CD14-positive monocyte (primary cell): ENCODE measurements at regions not wholly inside any gene's neighbourhood (a gene's known extent, or its start where the extent isn't known, plus 50 kb on each side); places are given as distances from the start of the nearest gene placed in this dataset.

ENCODE experiments used
- DNase-seq, 3 donors: peaks; one replicate each; pipeline ENCODE4 v3.0.0-alpha.2; 2011 to 2022
- H2AFZ ChIP-seq: 2 replicates; pipeline ENCODE4 v1.6.0; 2012; ENCODE audit warnings: mild to moderate bottlenecking, low read depth, low read length, inconsistent platforms; ENCODE audit not compliant: insufficient read depth, poor library complexity, severe bottlenecking
- H3K27ac ChIP-seq, 2 donors: 1 replicate in 1 of 2; 2 replicates in 1 of 2; pipeline ENCODE4 v1.5.1; 2012 to 2013; ENCODE audit warnings: low read length in 2 of 2, control low read depth in 1 of 2, inconsistent platforms in 1 of 2, low read depth in 1 of 2, mild to moderate bottlenecking in 1 of 2
- H3K27me3 ChIP-seq, 2 donors: one replicate each; pipeline versions ENCODE4 v1.6.0 to v1.6.1; 2011 to 2013; ENCODE audit warnings: low read length in 2 of 2; ENCODE audit not compliant: control insufficient read depth in 2 of 2, insufficient read depth in 2 of 2
- H3K36me3 ChIP-seq, 2 donors: replicated peaks in 1 of 2; 1 replicate in 1 of 2; 2 replicates in 1 of 2; pipeline versions ENCODE4 v1.5.1 to v1.6.1; 2012 to 2013; ENCODE audit warnings: low read length in 2 of 2, control low read depth in 1 of 2, inconsistent platforms in 1 of 2, mild to moderate bottlenecking in 1 of 2; ENCODE audit not compliant: insufficient read depth in 2 of 2, control insufficient read depth in 1 of 2
- H3K4me1 ChIP-seq, 2 donors: 1 replicate in 1 of 2; 2 replicates in 1 of 2; pipeline versions ENCODE4 v1.5.1 to v1.6.1; 2012 to 2013; ENCODE audit warnings: low read length in 2 of 2, control low read depth in 1 of 2, inconsistent platforms in 1 of 2, mild to moderate bottlenecking in 1 of 2, moderate library complexity in 1 of 2; ENCODE audit not compliant: insufficient read depth in 2 of 2, control insufficient read depth in 1 of 2
- H3K4me2 ChIP-seq: replicated peaks from 2 replicates; pipeline ENCODE3; 2012; ENCODE audit warnings: low read length, moderate library complexity, mild to moderate bottlenecking; ENCODE audit not compliant: poor library complexity, severe bottlenecking; ENCODE audit errors: extremely low read depth
- H3K4me3 ChIP-seq, 3 experiments: fragments of 200-600 bp in 1 of 3; sonication (generic) in 1 of 3; replicated peaks in 1 of 3; 1 replicate in 2 of 3; 2 replicates in 1 of 3; pipeline ENCODE4 v1.5.1; 2011 to 2013; ENCODE audit warnings: low read length in 3 of 3, mild to moderate bottlenecking in 3 of 3, control low read depth in 2 of 3, low read depth in 2 of 3, inconsistent platforms in 1 of 3, moderate library complexity in 1 of 3
- H3K79me2 ChIP-seq: 2 replicates; pipeline ENCODE4 v1.6.0; 2012; ENCODE audit warnings: mild to moderate bottlenecking, control low read depth, inconsistent platforms, low read length, moderate library complexity; ENCODE audit not compliant: insufficient read depth
- H3K9ac ChIP-seq: 2 replicates; pipeline ENCODE4 v1.6.0; 2017; ENCODE audit warnings: low read length, mild to moderate bottlenecking; ENCODE audit not compliant: insufficient read depth, poor library complexity, severe bottlenecking
- H3K9me3 ChIP-seq, 2 donors: replicated peaks in 1 of 2; 1 replicate in 1 of 2; 2 replicates in 1 of 2; pipeline versions ENCODE4 v1.5.1 to v1.6.1; 2012 to 2013; ENCODE audit warnings: low read length in 2 of 2, control low read depth in 1 of 2; ENCODE audit not compliant: control insufficient read depth in 1 of 2, insufficient read depth in 1 of 2
- H4K20me1 ChIP-seq: 2 replicates; pipeline ENCODE4 v1.6.0; 2012; ENCODE audit warnings: mild to moderate bottlenecking, low read length, control low read depth, moderate library complexity; ENCODE audit not compliant: insufficient read depth
- H3K27ac Mint-ChIP-seq, 7 donors: one replicate each; pipeline ENCODE4 v1.8.0; 2020; ENCODE audit warnings: mild to moderate bottlenecking in 7 of 7, mixed read lengths in 7 of 7, moderate library complexity in 6 of 7, inconsistent platforms in 2 of 7
- H3K27me3 Mint-ChIP-seq, 3 donors: one replicate each; pipeline ENCODE4 v1.8.0; 2021 to 2022; ENCODE audit warnings: low read depth in 3 of 3, mild to moderate bottlenecking in 3 of 3, mixed read lengths in 3 of 3, moderate library complexity in 3 of 3, inconsistent platforms in 1 of 3
- H3K36me3 Mint-ChIP-seq, 2 donors: one replicate each; pipeline ENCODE4 v1.8.0; 2020; ENCODE audit warnings: mixed read lengths in 2 of 2, inconsistent platforms in 1 of 2, mild to moderate bottlenecking in 1 of 2
- H3K4me1 Mint-ChIP-seq: one replicate; pipeline ENCODE4 v1.8.0; 2020; ENCODE audit warnings: mild to moderate bottlenecking, mixed read lengths
- H3K4me3 Mint-ChIP-seq, 2 donors: one replicate each; pipeline ENCODE4 v1.8.0; 2020; ENCODE audit warnings: mild to moderate bottlenecking in 2 of 2, mixed read lengths in 2 of 2, moderate library complexity in 1 of 2
- H3K9me3 Mint-ChIP-seq, 7 donors: one replicate each; pipeline ENCODE4 v1.8.0; 2020 to 2022; ENCODE audit warnings: mixed read lengths in 7 of 7, mild to moderate bottlenecking in 6 of 7, moderate library complexity in 6 of 7, inconsistent platforms in 2 of 7
- CTCF ChIP-seq: fragments of 200-600 bp; IDR thresholded peaks from one replicate; pipeline ENCODE4 v1.8.0; 2022; ENCODE audit warnings: antibody characterized with exemption, mild to moderate bottlenecking
- WGBS: methylation state at CpG from one replicate; pipeline ENCODE4 v1.1.5; 2013; ENCODE audit warnings: missing lambda C conversion rate; ENCODE audit not compliant: insufficient coverage; 5-methylcytosine and 5-hydroxymethylcytosine counted together
- intact Hi-C, 2 donors: fragments of 100-400 bp; cut with micrococcal nuclease; formaldehyde crosslinking; loops; one replicate each; pipeline versions ENCODE4 v1.15.0 to v1.15.1; 2023

GRCh38 chr4:10740891-10741620 is 56.5 kb upstream of the CLNK start:
- Histone ChIP-seq H3K9me3 (no peaks in the 10 kb centered on the region), H4K20me1 (no peaks in the 10 kb centered on the region), H3K9ac (no peak overlapping the region), H3K79me2 (no peaks in the 10 kb centered on the region), H3K27me3 (no peaks in the 10 kb centered on the region), H3K36me3 (no peaks in the 10 kb centered on the region), H3K4me2 (no peak overlapping the region), H3K27ac (no peak overlapping the region), H3K4me3 (no peak overlapping the region), H2AFZ (no peak overlapping the region), H3K4me1 (no peaks in the 10 kb centered on the region)
- TF ChIP-seq CTCF = no peak
- H3K4me3 Mint-ChIP-seq = no peak overlapping the region
- H3K4me1 Mint-ChIP-seq = no peaks in the 10 kb centered on the region
- H3K36me3 Mint-ChIP-seq = no peaks in the 10 kb centered on the region
- H3K27ac Mint-ChIP-seq = no peak overlapping the region
- intact Hi-C loops = no loop called here
- no peak for DNase-seq
- peaks cover 0 to 2% (median 2%) of the 10 kb centered on the region in 3 donors for H3K27me3 Mint-ChIP-seq
- WGBS = no CpG with 5 or more reads among the region's 4 CpGs
- peaks cover 0 to 2% (median 0%) of the 10 kb centered on the region in 7 donors for H3K9me3 Mint-ChIP-seq

- no peak overlapping the region for H2AFZ ChIP-seq
- peaks cover 0 to 4% (median 0%) of the 10 kb centered on the region in 7 donors for H3K9me3 Mint-ChIP-seq
- H4K20me1 ChIP-seq = no peaks in the 10 kb centered on the region
- H3K9ac ChIP-seq = no peak overlapping the region
- no peaks in the 10 kb centered on the region for H3K36me3 ChIP-seq
- H3K4me1 Mint-ChIP-seq = no peaks in the 10 kb centered on the region
- H3K36me3 Mint-ChIP-seq = no peaks in the 10 kb centered on the region
- H3K27ac ChIP-seq = no peak overlapping the region
- intact Hi-C loops = no loop called here
- H3K27me3 ChIP-seq = no peaks in the 10 kb centered on the region
- H3K4me1 ChIP-seq = no peaks in the 10 kb centered on the region
- no peak overlapping the region for H3K4me3 Mint-ChIP-seq
- no peak for TF ChIP-seq CTCF
- H3K27ac Mint-ChIP-seq = no peak overlapping the region
- H3K4me3 ChIP-seq = no peak overlapping the region
- H3K9me3 ChIP-seq = no peaks in the 10 kb centered on the region
- no peaks in the 10 kb centered on the region for H3K79me2 ChIP-seq
- no peak overlapping the region for H3K4me2 ChIP-seq
- peaks cover 0 to 2% (median 2%) of the 10 kb centered on the region in 3 donors for H3K27me3 Mint-ChIP-seq
- WGBS = no CpG with 5 or more reads among the region's 1 CpG
- DNase-seq = no peak
Observed at GRCh38 chr4:10740251-10740650, 55.7 kb upstream of the CLNK start.
